NCI-H1105 (cell line): ENCODE measurements at regions not wholly inside any gene's neighbourhood (a gene's known extent, or its start where the extent isn't known, plus 50 kb on each side); places are given as distances from the start of the nearest gene placed in this dataset.
A peak's percentile ranks its signal among the peaks of the same experiment; 100 is the strongest.
"Not testable (repeated sequence)": the region's sequence is repeated elsewhere in the genome, so short reads cannot be mapped to it uniquely, and the experiment has no call there.

Source experiments
- DNase-seq: peaks from one replicate; lab custom pipeline; 2025; lab: John Stamatoyannopoulos, UW

DNA sequence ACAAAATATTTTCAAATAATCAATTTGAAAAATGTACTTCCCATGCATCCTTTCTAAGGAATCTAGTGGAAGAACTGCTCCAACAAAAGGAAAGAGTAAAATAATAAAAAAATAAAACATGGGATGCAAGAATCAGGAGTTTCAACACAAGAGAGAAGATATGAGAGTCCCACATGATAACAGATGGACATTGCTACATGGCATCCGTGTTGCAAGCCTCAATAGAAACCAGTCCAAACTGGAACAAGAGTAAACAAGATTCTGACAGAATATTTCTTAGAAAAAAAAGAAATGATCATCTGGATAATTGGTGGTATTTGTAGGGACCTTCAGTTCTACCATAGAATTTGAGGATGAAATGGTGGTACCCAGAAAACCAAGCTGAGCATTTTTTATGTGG lies 186.8 kb downstream of the FRK start:
- no peak for DNase-seq

GRCh38 chr6:115870464-115870863 lies 190.2 kb downstream of the FRK start:
- DNase-seq, result no peak

- no peak for DNase-seq
Observed at GRCh38 chr6:115865914-115866313, 194.8 kb downstream of the FRK start.

DNA sequence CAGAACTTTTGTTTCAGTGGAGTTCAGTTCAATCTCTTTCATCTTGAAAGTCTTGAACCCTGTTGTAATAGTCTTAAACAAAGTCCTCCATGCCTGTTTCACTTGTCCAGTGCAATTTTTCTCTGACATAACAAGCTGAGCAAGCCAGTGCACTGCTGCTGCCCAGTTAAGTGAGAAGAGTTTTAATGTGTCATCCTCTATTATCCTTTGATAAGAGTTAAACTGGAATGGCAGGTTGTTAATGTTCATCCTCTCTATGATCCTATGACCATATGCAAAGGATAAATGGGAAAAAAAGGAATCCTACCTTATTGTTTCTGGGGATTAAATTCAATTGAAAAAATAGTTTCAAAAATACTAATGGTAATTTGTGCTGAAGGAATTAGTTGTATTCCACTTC lies 197.5 kb downstream of the FRK start:
- DNase-seq, result no peak

- not testable (repeated sequence) for DNase-seq
Observed at GRCh38 chr6:115861658-115862057, 199.0 kb downstream of the FRK start.

DNA sequence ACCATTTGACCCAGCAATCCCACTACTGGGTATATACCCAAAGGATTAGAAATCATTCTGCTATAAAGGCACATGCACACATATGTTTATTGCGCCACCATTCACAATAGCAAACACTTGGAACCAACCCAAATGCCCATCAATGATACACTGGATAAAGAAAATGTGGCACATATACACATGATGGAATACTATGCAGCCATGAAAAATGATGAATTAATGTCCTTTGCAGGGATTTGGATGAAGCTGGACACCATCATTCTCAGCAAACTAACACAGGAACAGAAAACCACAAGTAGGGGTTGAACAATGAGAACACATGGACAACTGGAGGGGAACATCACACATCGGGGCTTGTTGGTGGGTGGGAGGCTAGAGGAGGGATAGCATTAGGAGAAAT lies 201.1 kb downstream of the FRK start:
- not testable (repeated sequence) for DNase-seq

DNA sequence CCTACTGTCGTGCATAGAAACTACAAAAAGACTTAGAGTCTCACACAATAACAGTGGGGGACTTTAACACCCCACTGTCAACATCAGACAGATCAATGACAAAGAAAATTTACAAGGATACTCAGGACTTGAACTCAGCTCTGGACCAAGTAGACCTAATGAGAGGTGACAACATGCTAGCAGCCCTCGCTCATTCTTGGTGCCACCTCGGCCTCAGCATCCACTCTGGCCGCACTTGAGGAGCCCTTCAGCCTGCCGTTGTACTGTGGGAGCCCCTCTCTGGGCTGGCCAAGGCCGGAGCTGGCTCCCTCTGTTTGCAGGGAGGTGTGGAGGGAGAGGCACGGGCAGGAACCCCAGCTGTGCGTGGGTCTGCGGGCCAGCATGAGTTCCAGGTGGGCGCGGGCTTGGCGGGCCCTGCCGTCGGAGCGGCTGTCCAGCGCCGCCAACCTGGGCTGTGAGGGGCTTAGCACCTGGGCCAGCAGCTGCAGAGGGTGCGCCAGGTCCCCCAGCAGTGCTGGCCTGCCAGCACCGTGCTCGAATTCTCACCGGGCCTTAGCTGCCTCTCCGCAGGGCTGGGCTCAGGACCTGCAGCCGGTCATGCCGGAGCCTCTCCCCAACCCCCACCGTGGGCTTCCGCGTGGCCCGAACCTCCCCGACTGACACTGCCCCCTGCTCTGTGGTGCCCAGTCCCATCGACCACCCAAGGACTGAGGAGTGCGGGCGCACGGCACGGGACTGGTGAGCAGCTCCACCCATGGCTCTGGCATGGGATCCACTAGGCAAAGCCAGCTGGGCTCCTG lies 205.6 kb downstream of the FRK start:
- DNase-seq, result no peak

GRCh38 chr6:115847671-115848070 lies 213.0 kb downstream of the FRK start:
- DNase-seq, result no peak

DNA sequence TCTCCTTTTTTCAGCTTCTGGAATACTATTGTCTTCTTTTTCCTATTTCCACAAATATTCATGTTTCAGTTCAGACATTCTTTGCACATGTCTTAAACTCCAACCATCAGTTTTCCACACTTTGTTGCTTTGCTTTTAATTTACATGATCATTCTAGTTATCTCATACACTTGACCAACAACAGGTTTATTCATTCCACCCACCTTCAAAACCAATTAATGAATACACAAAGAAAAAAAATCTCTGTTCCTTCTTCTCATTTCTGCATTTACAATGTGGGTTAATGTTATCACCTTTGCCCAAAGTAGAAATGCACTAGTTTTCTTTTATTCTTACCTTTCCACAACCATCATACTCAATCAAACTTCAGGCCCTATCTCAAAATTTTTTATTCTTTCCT lies 216.7 kb downstream of the FRK start:
- no peak for DNase-seq

GRCh38 chr6:115842338-115842737 lies 218.4 kb downstream of the FRK start:
- no peak for DNase-seq

DNA sequence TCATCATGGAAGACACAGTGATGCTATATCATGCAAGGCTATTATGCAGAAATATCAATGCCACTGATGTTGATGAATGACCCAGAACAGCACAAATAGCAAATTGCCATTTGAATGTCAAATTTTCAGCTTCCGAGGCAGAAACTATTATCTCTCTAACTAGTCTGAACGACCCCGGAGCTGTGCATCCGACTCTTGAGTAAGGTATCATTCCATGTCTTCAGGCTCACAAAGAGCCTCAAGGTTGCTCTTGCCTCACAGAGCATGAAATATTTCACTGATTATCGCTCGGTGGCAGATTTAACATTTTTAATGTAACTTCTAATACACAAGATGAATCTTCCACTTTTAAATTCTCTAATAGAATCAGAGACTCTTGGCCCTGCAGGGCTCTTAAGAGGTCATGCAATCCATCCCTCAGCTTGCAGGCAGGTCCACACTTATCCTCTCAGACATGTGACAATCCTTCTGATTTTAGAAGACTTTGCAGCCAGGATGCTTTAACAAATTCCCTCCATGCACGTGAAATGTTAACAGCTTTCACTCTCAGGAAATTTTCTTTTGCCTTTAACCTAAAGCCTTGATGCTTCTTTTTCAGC lies 221.0 kb downstream of the FRK start:
- DNase-seq, result no peak

DNA sequence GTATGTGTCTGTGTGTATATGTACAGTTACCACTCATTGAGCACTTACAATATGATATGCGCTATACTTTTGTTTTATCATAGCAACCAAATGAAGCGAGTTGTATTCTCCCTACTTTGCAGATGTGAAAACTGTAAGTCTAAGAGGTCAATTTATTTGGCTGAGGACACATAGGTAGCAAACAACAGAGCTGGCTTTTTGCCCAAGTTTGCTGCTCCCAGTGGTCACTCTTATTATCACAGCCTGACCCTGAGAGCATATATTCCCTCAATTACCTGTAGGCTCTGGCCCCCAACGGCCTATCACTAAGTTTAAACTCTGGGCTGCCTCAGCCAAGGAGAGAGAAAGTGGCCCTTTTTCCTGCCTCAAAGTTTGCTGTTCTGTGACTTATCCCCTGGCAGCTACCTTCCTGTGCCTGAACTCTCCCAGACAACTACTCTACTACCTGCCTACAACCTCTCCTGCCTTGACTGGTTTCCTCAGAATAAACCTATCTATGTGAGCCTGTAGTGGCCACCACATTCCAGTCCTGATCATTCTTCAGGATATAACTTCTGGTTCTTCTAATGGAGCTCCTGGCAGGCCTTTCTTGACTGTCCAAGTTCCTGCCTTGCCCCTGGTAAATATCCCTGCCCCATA lies 221.8 kb downstream of the FRK start:
- DNase-seq, result peak; percentile 1

DNA sequence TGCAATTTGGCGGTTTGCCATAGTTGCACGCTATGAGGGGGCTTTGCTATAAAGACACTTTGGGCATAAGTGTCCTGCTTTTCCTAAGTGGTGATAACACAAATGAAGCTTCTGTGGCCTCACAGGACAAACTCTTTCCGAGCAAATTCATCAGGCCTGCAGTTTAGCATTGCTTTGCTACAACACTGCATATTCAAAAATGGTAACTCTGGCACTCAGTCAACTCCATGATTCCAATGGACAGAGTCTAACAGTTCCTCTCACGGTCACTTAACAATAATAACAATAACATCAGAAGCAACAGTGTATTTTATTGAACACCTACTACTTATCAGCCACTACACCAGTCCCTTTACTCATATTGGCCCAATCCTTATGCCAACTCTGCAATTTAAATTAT lies 222.5 kb downstream of the FRK start:
- no peak for DNase-seq

DNA sequence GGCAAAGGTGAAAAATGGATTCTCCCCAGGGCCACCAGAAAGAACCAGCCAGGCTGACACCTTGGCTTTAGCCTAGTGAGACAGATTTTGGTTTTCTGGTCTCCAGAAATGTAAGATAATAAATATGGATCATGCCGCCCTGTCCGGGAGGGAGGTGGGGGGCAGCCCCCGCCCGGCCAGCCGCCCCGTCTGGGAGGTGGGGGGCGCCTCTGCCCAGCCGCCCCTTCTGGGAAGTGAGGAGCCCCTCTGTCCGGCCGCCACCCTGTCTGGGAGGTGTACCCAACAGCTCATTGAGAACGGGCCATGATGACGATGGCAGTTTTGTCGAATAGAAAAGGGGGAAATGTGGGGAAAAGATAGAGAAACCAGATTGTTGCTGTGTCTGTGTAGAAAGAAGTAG lies 224.3 kb downstream of the FRK start:
- DNase-seq, result not testable (repeated sequence)

DNA sequence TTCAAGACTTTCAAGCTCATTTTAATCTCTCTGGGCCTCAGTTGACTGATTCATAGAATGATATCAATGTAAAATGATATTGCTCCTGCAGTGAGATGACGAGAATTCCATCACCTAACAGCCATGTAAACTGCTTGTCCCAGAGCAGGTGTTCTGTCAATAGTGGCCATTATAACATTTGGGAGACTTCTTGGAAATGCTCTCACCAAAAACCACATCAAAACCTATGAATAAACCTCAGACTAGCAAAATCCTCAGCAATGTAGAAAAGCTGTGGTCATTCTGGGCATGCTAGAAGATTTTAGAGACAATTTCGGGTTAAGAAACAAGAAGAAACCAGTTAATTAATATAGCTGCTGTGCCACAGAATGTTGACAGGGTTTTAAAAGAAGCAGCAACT lies 225.4 kb downstream of the FRK start:
- no peak for DNase-seq

- not testable (repeated sequence) for DNase-seq
Observed at GRCh38 chr6:115834542-115834941, 226.1 kb downstream of the FRK start.

DNA sequence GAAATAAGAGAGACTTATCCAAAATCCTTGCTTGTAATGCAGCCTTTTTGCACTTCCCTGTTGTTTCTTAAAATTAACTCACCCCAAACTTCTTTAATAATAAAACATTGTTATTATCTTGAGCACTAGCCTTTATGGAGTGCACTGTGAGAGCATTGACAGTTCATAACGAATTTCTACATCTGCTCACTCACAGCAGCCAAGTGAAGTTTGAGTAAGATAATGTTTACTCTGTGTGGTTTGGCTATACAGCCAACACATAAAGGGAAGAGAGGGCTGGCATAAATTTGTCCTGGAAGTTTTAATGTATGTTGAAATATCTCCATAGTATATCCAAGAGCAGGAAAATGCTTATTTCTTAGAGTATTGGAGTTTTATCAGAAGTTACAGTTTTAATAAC lies 227.9 kb downstream of the FRK start:
- DNase-seq, result no peak

GRCh38 chr6:115832186-115832585 lies 228.5 kb downstream of the FRK start:
- no peak for DNase-seq

DNA sequence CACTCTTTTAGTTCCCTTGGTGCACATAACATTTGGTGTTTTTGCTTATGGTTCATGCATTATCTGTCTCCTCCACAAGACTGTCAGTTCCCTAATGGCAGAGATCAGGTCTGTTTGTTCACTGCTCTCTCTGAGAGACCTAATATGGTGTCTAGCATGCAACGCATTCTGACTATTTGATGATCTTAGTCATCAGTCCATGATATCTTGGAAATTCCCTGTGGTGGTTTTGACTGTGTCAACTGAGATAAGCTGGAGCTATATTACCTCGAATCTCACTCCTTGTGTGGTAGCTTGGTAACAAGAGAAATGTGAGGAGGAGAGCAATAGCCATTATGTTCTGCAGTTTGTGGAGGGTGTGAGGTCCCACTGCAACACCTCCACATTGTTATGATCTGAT lies 229.8 kb downstream of the FRK start:
- no peak for DNase-seq

DNA sequence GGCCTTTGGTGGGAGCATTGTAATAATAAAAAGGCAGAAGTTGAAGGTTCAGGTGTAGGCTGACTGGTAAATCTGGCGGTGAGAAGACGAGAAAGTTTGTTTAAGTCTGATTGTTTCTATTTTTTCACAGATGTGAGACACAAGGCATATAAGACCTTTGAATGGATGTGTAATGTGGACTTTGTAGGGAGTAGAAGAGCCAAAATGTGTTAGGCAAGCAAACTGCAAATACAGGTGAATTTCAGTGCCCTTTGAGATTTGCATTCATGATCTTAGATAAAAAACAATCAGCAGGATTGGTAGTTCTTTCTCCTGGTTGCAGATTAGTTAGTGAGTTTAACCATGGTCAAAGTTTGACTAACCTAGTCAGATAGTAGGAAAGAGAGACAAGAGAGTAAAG lies 238.9 kb downstream of the FRK start:
- DNase-seq, result no peak

DNA sequence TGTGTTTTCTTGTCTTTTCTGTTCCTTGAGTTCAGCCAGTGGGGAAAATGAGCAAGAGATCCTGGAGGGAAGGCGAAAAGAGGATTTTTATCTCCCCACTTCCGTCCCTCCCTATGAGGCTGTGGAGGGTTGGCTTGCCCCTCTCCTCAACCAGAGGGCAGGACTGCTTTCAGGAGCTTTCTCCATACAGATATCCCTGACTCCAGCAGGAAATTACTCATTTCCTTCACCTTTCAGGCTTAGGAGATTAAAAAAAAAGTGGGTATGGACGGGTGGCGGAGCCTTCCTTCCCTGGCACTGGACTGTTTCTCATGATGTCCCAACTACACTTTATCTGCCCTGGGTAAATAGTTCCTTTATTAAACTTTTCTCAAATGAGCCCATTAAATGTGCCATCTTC lies 241.2 kb downstream of the FRK start:
- no peak for DNase-seq

DNA sequence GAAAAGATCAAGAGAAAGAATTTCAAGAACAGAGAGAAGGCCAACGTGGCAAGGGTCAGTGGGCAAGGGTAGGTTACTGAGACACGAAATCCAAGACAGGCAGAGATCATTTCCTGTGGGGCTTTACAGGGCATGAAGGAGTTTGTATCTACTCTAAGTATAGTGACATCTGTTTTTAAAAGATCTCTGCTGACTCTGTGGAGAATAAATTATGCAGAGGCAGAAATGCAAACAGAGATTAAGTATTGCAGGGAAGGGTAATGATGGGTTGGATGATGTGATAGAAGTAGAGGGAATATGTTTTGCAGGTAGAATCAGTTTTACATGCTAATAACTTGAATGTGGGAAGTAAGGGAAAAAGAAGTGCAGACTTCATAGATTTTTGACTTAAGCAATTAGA lies 243.5 kb downstream of the FRK start:
- DNase-seq, result no peak

GRCh38 chr6:115814907-115815306 lies 245.8 kb downstream of the FRK start:
- no peak for DNase-seq
